HCT116 (cell line): ENCODE measurements at regions not wholly inside any gene's neighbourhood (a gene's known extent, or its start where the extent isn't known, plus 50 kb on each side); places are given as distances from the start of the nearest gene placed in this dataset.

Source experiments
- ATAC-seq: fragments of 200-7000 bp; cut with Tn5 transposase; 2 replicates; pipeline ENCODE4 v1.9.1; 2020; ENCODE audit warnings: mild to moderate bottlenecking, moderate library complexity
- BruUV-seq: library from RNA; stranded (reverse); fragments of 400-500 nt; replicated peaks from 2 replicates; lab custom pipeline; 2021; lab: Mats Ljungman, UMichigan
- CTCF ChIA-PET: fragments of 300-600 bp; sonication (Branson Sonifier 250); formaldehyde crosslinking; loops from one replicate; lab custom pipeline; 2021; ENCODE audit warnings: antibody characterized with exemption; lab: Charles Lee
- POLR2A ChIA-PET: fragments of 300-600, 350-600 bp; sonication (Branson Sonifier 250); formaldehyde crosslinking; loops from one replicate; lab custom pipeline; 2021; ENCODE audit warnings: antibody characterized with exemption; lab: Charles Lee
- RAD21 ChIA-PET, 2 experiments: fragments of 300-600 bp; sonication (Branson Sonifier 250); formaldehyde crosslinking; loops; one replicate each; lab custom pipeline; 2023; ENCODE audit warnings: low total read pairs in 2 of 2; ENCODE audit not compliant: uncharacterized antibody in 2 of 2, unreplicated experiment in 2 of 2, low non-redundant PET in 1 of 2; lab: Charles Lee
- DNase-seq: peaks from one replicate; pipeline ENCODE4 v3.0.0-alpha.2; 2010; ENCODE audit warnings: low read depth, low spot score
- H2AFZ ChIP-seq: fragments of 200-600 bp; shearing (Covaris generic), sonication (generic); 2 replicates; pipeline ENCODE4 v1.6.1; 2017; ENCODE audit warnings: low read depth, mixed run types, mixed read lengths, antibody characterized with exemption, low read length; ENCODE audit not compliant: poor library complexity, severe bottlenecking
- H3K27ac ChIP-seq: 2 replicates; pipeline ENCODE4 v1.5.1; 2012; ENCODE audit warnings: low read depth, low read length
- H3K27me3 ChIP-seq: fragments of 200-600 bp; sonication (generic); 2 replicates; pipeline ENCODE4 v1.6.1; 2016; ENCODE audit warnings: mixed run types, low read length, mixed read lengths; ENCODE audit not compliant: insufficient read depth
- H3K36me3 ChIP-seq, 2 experiments: fragments of 200-500 bp in 1 of 2; fragments of 200-600 bp in 1 of 2; sonication (Bioruptor generic) in 1 of 2; sonication (generic) in 1 of 2; 2 replicates each; pipeline versions ENCODE4 v1.5.1 to v1.6.1; 2014 to 2016; ENCODE audit warnings: low read length in 2 of 2, inconsistent platforms in 1 of 2, mixed read lengths in 1 of 2, mixed run types in 1 of 2; ENCODE audit not compliant: insufficient read depth in 2 of 2, control insufficient read depth in 1 of 2
- H3K4me1 ChIP-seq, 2 experiments: fragments of 200-600 bp in 1 of 2; sonication (generic) in 1 of 2; 2 replicates each; pipeline versions ENCODE4 v1.5.1 to v1.6.1; 2012 to 2017; ENCODE audit warnings: low read length in 2 of 2, inconsistent platforms in 1 of 2, mild to moderate bottlenecking in 1 of 2, mixed read lengths in 1 of 2, mixed run types in 1 of 2, moderate library complexity in 1 of 2; ENCODE audit not compliant: insufficient read depth in 2 of 2, control insufficient read depth in 1 of 2
- H3K4me2 ChIP-seq: fragments of 200-600 bp; sonication (generic); 2 replicates; pipeline ENCODE4 v1.6.1; 2017; ENCODE audit warnings: mixed run types, low read length, mixed read lengths
- H3K4me3 ChIP-seq, 2 experiments: fragments of 200-600 bp in 1 of 2; sonication (generic) in 1 of 2; replicated peaks in 1 of 2; 2 replicates each; pipeline ENCODE4 v1.5.1; 2011 to 2016; ENCODE audit warnings: low read length in 2 of 2, control low read depth in 1 of 2, low read depth in 1 of 2, mild to moderate bottlenecking in 1 of 2, mixed read lengths in 1 of 2, mixed run types in 1 of 2
- H3K79me2 ChIP-seq: fragments of 200-600 bp; sonication (generic); 2 replicates; pipeline ENCODE4 v1.6.1; 2017; ENCODE audit warnings: mild to moderate bottlenecking, mixed run types, low read length, moderate library complexity, mixed read lengths; ENCODE audit not compliant: insufficient read depth
- H3K9ac ChIP-seq: fragments of 200-600 bp; sonication (generic); 2 replicates; pipeline ENCODE4 v1.6.1; 2016; ENCODE audit warnings: low read length, mixed read lengths
- H3K9me2 ChIP-seq: fragments of 200-600 bp; sonication (generic), shearing (Covaris generic); 2 replicates; pipeline ENCODE4 v1.6.1; 2017; ENCODE audit warnings: mixed run types, mild to moderate bottlenecking, moderate library complexity; ENCODE audit not compliant: insufficient read depth
- H3K9me3 ChIP-seq, 2 experiments: fragments of 200-500 bp in 1 of 2; fragments of 200-600 bp in 1 of 2; sonication (Bioruptor generic) in 1 of 2; sonication (generic) in 1 of 2; 2 replicates each; pipeline ENCODE4 v1.6.1; 2014 to 2017; ENCODE audit warnings: low read length in 2 of 2, mixed read lengths in 2 of 2, inconsistent platforms in 1 of 2, low read depth in 1 of 2, mild to moderate bottlenecking in 1 of 2, mixed run types in 1 of 2, moderate library complexity in 1 of 2; ENCODE audit not compliant: control insufficient read depth in 1 of 2, insufficient read depth in 1 of 2
- H4K20me1 ChIP-seq: fragments of 200-600 bp; sonication (generic), shearing (Covaris generic); 2 replicates; pipeline ENCODE4 v1.6.1; 2017; ENCODE audit warnings: mixed run types, mild to moderate bottlenecking, moderate library complexity; ENCODE audit not compliant: insufficient read depth
- CEBPB ChIP-seq: IDR thresholded peaks from 2 replicates; pipeline ENCODE4 v1.6.1; 2012; ENCODE audit warnings: low read depth
- EGR1 ChIP-seq: IDR thresholded peaks from 2 replicates; pipeline ENCODE4 v1.6.1; 2012; ENCODE audit warnings: low read depth
- ELF1 ChIP-seq: IDR thresholded peaks from 2 replicates; pipeline ENCODE4 v1.6.1; 2012; ENCODE audit warnings: low read depth, borderline replicate concordance
- EZH2 ChIP-seq: fragments of 200-600 bp; sonication (generic); IDR thresholded peaks from 2 replicates; pipeline ENCODE4 v1.6.1; 2017; ENCODE audit warnings: antibody characterized with exemption, mixed run types
- EZH2phosphoT487 ChIP-seq: fragments of 200-600 bp; IDR thresholded peaks from 2 replicates; pipeline ENCODE4 v1.6.1; 2018; ENCODE audit warnings: antibody characterized with exemption, borderline replicate concordance
- FOSL1 ChIP-seq: IDR thresholded peaks from 2 replicates; pipeline ENCODE4 v1.6.1; 2012; ENCODE audit warnings: low read depth
- JUND ChIP-seq: IDR thresholded peaks from 2 replicates; pipeline ENCODE4 v1.6.1; 2012
- POLR2A ChIP-seq: IDR thresholded peaks from 2 replicates; pipeline ENCODE4 v1.7.0; 2011; ENCODE audit warnings: borderline replicate concordance; ENCODE audit not compliant: insufficient read depth, insufficient read length; ENCODE audit errors: extremely low read depth
- POLR2AphosphoS5 ChIP-seq: IDR thresholded peaks from 2 replicates; pipeline ENCODE4 v1.6.1; 2011; ENCODE audit warnings: mild to moderate bottlenecking, low read depth, low read length, moderate library complexity
- RAD21 ChIP-seq: IDR thresholded peaks from 2 replicates; pipeline ENCODE4 v1.6.1; 2012; ENCODE audit warnings: low read depth, mild to moderate bottlenecking
- SIN3A ChIP-seq: IDR thresholded peaks from 2 replicates; pipeline ENCODE4 v1.6.1; 2012; ENCODE audit warnings: low read depth
- TCF7L2 ChIP-seq: IDR thresholded peaks from 2 replicates; pipeline ENCODE4 v1.7.0; 2011; ENCODE audit warnings: borderline replicate concordance, inconsistent platforms; ENCODE audit not compliant: insufficient read depth, insufficient read length; ENCODE audit errors: extremely low read depth
- intact Hi-C: fragments of 100-400 bp; cut with micrococcal nuclease; formaldehyde crosslinking; loops from 2 replicates; pipeline ENCODE4 v1.10.0; 2022
- TF ChIP-seq, protein P1 (sequence below): IDR thresholded peaks from 2 replicates; pipeline ENCODE4 v1.6.1; 2012
- TF ChIP-seq, protein P2 (sequence below): IDR thresholded peaks from 2 replicates; pipeline ENCODE4 v1.6.1; 2011; ENCODE audit warnings: mild to moderate bottlenecking, low read length, moderate library complexity; ENCODE audit not compliant: insufficient replicate concordance; ENCODE audit errors: extremely low read depth

DNA sequence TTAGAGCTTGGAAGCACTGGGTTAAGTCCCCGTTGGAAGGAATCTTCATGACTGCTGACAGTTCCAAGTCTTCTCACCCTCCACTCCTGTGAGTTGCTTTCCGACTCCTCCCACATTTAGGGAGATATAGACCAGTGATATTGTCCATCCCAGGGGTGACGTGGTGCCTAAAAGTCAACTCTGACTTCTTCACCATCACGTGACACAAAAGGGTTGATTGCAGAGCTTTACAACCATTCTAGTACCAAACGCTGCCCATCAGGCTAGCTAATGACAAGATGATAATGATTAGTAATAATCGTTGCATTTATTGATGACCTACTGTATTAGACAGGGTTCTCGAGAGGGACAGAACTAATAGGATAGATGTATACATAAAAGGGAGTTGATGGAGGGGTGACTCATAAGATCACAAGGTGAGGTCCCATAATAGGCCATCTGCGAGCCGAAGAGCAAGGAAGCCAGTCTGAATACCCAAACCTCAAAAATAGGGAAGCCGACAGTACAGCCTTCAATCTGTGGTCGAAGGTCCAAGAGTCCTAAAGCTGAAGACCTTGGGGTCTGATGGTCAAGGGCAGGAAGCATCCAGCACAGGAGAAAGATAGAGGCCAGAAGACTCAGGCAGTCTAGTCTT is 85.3 kb upstream of the CARD11 start:
- no TSS peak for BruUV-seq
- Histone ChIP-seq H4K20me1 (no peaks in the 10 kb centered on the region), H3K79me2 (no peaks in the 10 kb centered on the region), H3K9me2 (no peaks in the 10 kb centered on the region), H3K36me3 (no peaks in the 10 kb centered on the region), H3K4me2 (no peak overlapping the region), H3K4me1 (no peaks in the 10 kb centered on the region), H3K9ac (no peak overlapping the region), H3K9me3 (no peaks in the 10 kb centered on the region), H2AFZ (no peak overlapping the region), H3K4me3 (no peak overlapping the region), H3K27me3 (peaks cover 6% of the 10 kb centered on the region), H3K27ac (no peak overlapping the region)
- no peak for TF ChIP-seq TCF7L2
- TF ChIP-seq SIN3A: no peak
- TF ChIP-seq JUND: no peak
- TF ChIP-seq, protein P1, sequence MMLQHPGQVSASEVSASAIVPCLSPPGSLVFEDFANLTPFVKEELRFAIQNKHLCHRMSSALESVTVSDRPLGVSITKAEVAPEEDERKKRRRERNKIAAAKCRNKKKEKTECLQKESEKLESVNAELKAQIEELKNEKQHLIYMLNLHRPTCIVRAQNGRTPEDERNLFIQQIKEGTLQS: no peak
- TF ChIP-seq, protein P2, sequence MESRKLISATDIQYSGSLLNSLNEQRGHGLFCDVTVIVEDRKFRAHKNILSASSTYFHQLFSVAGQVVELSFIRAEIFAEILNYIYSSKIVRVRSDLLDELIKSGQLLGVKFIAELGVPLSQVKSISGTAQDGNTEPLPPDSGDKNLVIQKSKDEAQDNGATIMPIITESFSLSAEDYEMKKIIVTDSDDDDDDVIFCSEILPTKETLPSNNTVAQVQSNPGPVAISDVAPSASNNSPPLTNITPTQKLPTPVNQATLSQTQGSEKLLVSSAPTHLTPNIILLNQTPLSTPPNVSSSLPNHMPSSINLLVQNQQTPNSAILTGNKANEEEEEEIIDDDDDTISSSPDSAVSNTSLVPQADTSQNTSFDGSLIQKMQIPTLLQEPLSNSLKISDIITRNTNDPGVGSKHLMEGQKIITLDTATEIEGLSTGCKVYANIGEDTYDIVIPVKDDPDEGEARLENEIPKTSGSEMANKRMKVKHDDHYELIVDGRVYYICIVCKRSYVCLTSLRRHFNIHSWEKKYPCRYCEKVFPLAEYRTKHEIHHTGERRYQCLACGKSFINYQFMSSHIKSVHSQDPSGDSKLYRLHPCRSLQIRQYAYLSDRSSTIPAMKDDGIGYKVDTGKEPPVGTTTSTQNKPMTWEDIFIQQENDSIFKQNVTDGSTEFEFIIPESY: no peak
- no peak for TF ChIP-seq CEBPB
- no peak for TF ChIP-seq FOSL1
- TF ChIP-seq ELF1: no peak
- TF ChIP-seq POLR2A: no peak
- TF ChIP-seq RAD21: no peak
- TF ChIP-seq EZH2phosphoT487: no peak
- TF ChIP-seq EZH2: no peak
- no peak for TF ChIP-seq POLR2AphosphoS5
- no peak for TF ChIP-seq EGR1
- CTCF ChIA-PET: no interaction called here
- ATAC-seq (no peak), DNase-seq (no peak)
- intact Hi-C loops: no loop called here
- POLR2A ChIA-PET: no interaction called here
- RAD21 ChIA-PET: no interaction called here
